SK-N-SH (cell line): ENCODE measurements at regions not wholly inside any gene's neighbourhood (a gene's known extent, or its start where the extent isn't known, plus 50 kb on each side); places are given as distances from the start of the nearest gene placed in this dataset.
"Not testable (repeated sequence)": the region's sequence is repeated elsewhere in the genome, so short reads cannot be mapped to it uniquely, and the experiment has no call there.

Experiments
- CTCF ChIA-PET: fragments of 300-600, 350-600 bp; formaldehyde crosslinking; extraction: SDS; loops from one replicate; lab custom pipeline; 2021; lab: Yijun Ruan, JAX
- POLR2A ChIA-PET: fragments of 350-600 bp; sonication (Branson Sonifier 250); formaldehyde crosslinking; extraction: SDS; loops from one replicate; lab custom pipeline; 2020; ENCODE audit warnings: antibody characterized with exemption, inconsistent platforms; lab: Yijun Ruan, JAX
- DNase-seq: peaks from one replicate; pipeline ENCODE4 v3.0.0; 2012
- H2AFZ ChIP-seq: fragments of 200-600 bp; sonication (generic); 2 replicates; pipeline ENCODE4 v1.8.1; 2016; ENCODE audit warnings: antibody characterized with exemption, mild to moderate bottlenecking, low read depth
- H3F3A ChIP-seq: fragments of 200-600 bp; sonication (generic); replicated peaks from 2 replicates; pipeline ENCODE3; 2016; ENCODE audit warnings: antibody characterized with exemption, mild to moderate bottlenecking; ENCODE audit not compliant: insufficient read depth
- H3K27ac ChIP-seq, 2 experiments: fragments of 200-500 bp in 1 of 2; fragments of 200-600 bp in 1 of 2; sonication (Bioruptor generic) in 1 of 2; sonication (generic), shearing (Covaris generic) in 1 of 2; 2 replicates each; pipeline versions ENCODE4 v1.5.1 to v1.6.1; 2014 to 2016; ENCODE audit warnings: low read depth in 2 of 2, inconsistent platforms in 1 of 2, low read length in 1 of 2, mild to moderate bottlenecking in 1 of 2, mixed read lengths in 1 of 2
- H3K27me3 ChIP-seq: fragments of 200-600 bp; sonication (generic), shearing (Covaris generic); 2 replicates; pipeline ENCODE4 v1.6.1; 2016; ENCODE audit warnings: mixed run types; ENCODE audit not compliant: insufficient read depth
- H3K36me3 ChIP-seq, 2 experiments: fragments of 200-500 bp in 1 of 2; fragments of 200-600 bp in 1 of 2; sonication (Bioruptor generic) in 1 of 2; sonication (generic) in 1 of 2; replicated peaks in 1 of 2; 2 replicates each; pipeline versions ENCODE3 to v1.5.1; 2014 to 2016; ENCODE audit warnings: low read length in 1 of 2, mild to moderate bottlenecking in 1 of 2; ENCODE audit not compliant: insufficient read depth in 2 of 2, control insufficient read depth in 1 of 2
- H3K4me1 ChIP-seq, 2 experiments: fragments of 200-500 bp in 1 of 2; fragments of 200-600 bp in 1 of 2; sonication (Bioruptor generic) in 1 of 2; sonication (generic), shearing (Covaris generic) in 1 of 2; 2 replicates each; pipeline versions ENCODE4 v1.5.1 to v1.6.1; 2014 to 2016; ENCODE audit warnings: low read depth in 1 of 2, low read length in 1 of 2, mixed run types in 1 of 2; ENCODE audit not compliant: insufficient read depth in 2 of 2, control insufficient read depth in 1 of 2
- H3K4me2 ChIP-seq: fragments of 200-600 bp; sonication (generic), shearing (Covaris generic); 2 replicates; pipeline ENCODE4 v1.6.1; 2017; ENCODE audit warnings: mixed run types
- H3K4me3 ChIP-seq, 2 experiments: fragments of 200-500 bp in 1 of 2; fragments of 200-600 bp in 1 of 2; sonication (Bioruptor generic) in 1 of 2; sonication (generic), shearing (Covaris generic) in 1 of 2; 2 replicates each; pipeline versions ENCODE4 v1.5.1 to v1.8.1; 2014 to 2016; ENCODE audit warnings: low read depth in 2 of 2, inconsistent platforms in 1 of 2, low read length in 1 of 2, mild to moderate bottlenecking in 1 of 2, mixed read lengths in 1 of 2, moderate library complexity in 1 of 2
- H3K79me2 ChIP-seq: fragments of 200-600 bp; sonication (generic); 2 replicates; pipeline ENCODE4 v1.8.1; 2017; ENCODE audit warnings: mild to moderate bottlenecking; ENCODE audit not compliant: insufficient read depth
- H3K9ac ChIP-seq: fragments of 200-600 bp; sonication (generic); 2 replicates; pipeline ENCODE4 v1.6.1; 2017; ENCODE audit warnings: mixed run types
- H3K9me2 ChIP-seq: fragments of 200-600 bp; sonication (generic); 2 replicates; pipeline ENCODE4 v1.6.1; 2017; ENCODE audit warnings: mixed run types
- H3K9me3 ChIP-seq: fragments of 200-600 bp; sonication (generic); 2 replicates; pipeline ENCODE4 v1.6.1; 2017; ENCODE audit warnings: mixed run types, mild to moderate bottlenecking, moderate library complexity
- H4K20me1 ChIP-seq: fragments of 200-600 bp; sonication (generic); 2 replicates; pipeline ENCODE4 v1.6.1; 2017; ENCODE audit warnings: mild to moderate bottlenecking, mixed run types; ENCODE audit not compliant: insufficient read depth
- PBX3 ChIP-seq: IDR thresholded peaks from 2 replicates; pipeline ENCODE4; 2012
- RAD21 ChIP-seq: IDR thresholded peaks from 2 replicates; pipeline ENCODE4 v1.6.1; 2012; ENCODE audit warnings: mild to moderate bottlenecking, low read length
- RCOR1 ChIP-seq: fragments of 150-350 bp; IDR thresholded peaks from 2 replicates; pipeline ENCODE4 v1.6.1; 2017; ENCODE audit warnings: antibody characterized with exemption, low read length
- REST ChIP-seq: IDR thresholded peaks from 2 replicates; pipeline ENCODE4 v1.6.1; 2012; ENCODE audit warnings: mild to moderate bottlenecking, low read depth, low read length, moderate library complexity
- RXRA ChIP-seq: IDR thresholded peaks from 2 replicates; pipeline ENCODE4 v1.4.0; 2012; ENCODE audit warnings: low read depth, mild to moderate bottlenecking, borderline replicate concordance
- TAF1 ChIP-seq: IDR thresholded peaks from 2 replicates; pipeline ENCODE4 v1.6.1; 2012; ENCODE audit warnings: low read depth, mild to moderate bottlenecking, low read length, moderate library complexity, borderline replicate concordance
- WGBS: methylation state at CpG from one replicate; pipeline ENCODE4 v1.1.6; 2017; ENCODE audit warnings: low lambda C conversion rate; 5-methylcytosine and 5-hydroxymethylcytosine counted together

GRCh38 chr10:27355918-27356573 is 115.4 kb upstream of the ACBD5 start:
- CTCF ChIA-PET: interaction anchor here (0.6 to 1.3 kb wide), 3 partner anchors 32 to 658 kb away, joined by 3 to 4 read pairs (median 3); partner anchors contain the start of gene PDSS1
- H3K4me3 ChIP-seq: no peak overlapping the region
- H3K9me2 ChIP-seq: no peaks in the 10 kb centered on the region
- no peaks in the 10 kb centered on the region; a peak in 1 of 4 replicates for H3K4me1 ChIP-seq
- no peaks in the 10 kb centered on the region for H3K9me3 ChIP-seq
- no peak for TF ChIP-seq PBX3
- TF ChIP-seq RAD21: peak; percentile 60
- DNase-seq: no peak
- H3F3A ChIP-seq: no peaks in the 10 kb centered on the region
- H3K27me3 ChIP-seq: no peaks in the 10 kb centered on the region; the same call in 1 of the 2 replicates
- 76% methylated on average over 7 of the region's 7 CpGs for WGBS
- no peaks in the 10 kb centered on the region for H4K20me1 ChIP-seq
- H3K79me2 ChIP-seq: no peaks in the 10 kb centered on the region
- H3K36me3 ChIP-seq: no peaks in the 10 kb centered on the region
- POLR2A ChIA-PET: no interaction called here
- H3K9ac ChIP-seq: no peak overlapping the region
- no peak overlapping the region for H3K27ac ChIP-seq
- no peak overlapping the region for H3K4me2 ChIP-seq
- no peak overlapping the region for H2AFZ ChIP-seq

- H3K27me3 ChIP-seq, H3K4me2 ChIP-seq, H3K9ac ChIP-seq, DNase-seq, H3K27ac ChIP-seq, H3K79me2 ChIP-seq, H3K9me2 ChIP-seq, H3K4me1 ChIP-seq, H3K36me3 ChIP-seq, H3K9me3 ChIP-seq, H3K4me3 ChIP-seq, H3F3A ChIP-seq, H2AFZ ChIP-seq, H4K20me1 ChIP-seq, POLR2A ChIA-PET, CTCF ChIA-PET: not testable (repeated sequence)
- 61% methylated on average over 10 of the region's 11 CpGs for WGBS
Observed at GRCh38 chr10:27354643-27355270, 114.2 kb upstream of the ACBD5 start.

- WGBS: 61% methylated on average over 5 of the region's 5 CpGs
- H3K27ac ChIP-seq, H3K9me3 ChIP-seq, H3K79me2 ChIP-seq, H3K27me3 ChIP-seq, CTCF ChIA-PET, H3F3A ChIP-seq, H2AFZ ChIP-seq, H4K20me1 ChIP-seq, H3K9me2 ChIP-seq, H3K4me3 ChIP-seq, H3K36me3 ChIP-seq, POLR2A ChIA-PET, DNase-seq, H3K4me2 ChIP-seq, H3K9ac ChIP-seq, H3K4me1 ChIP-seq: not testable (repeated sequence)
Observed at GRCh38 chr10:27354100-27354499, 113.5 kb upstream of the ACBD5 start.

- Histone ChIP-seq H3K4me2 (no peak overlapping the region), H3K9me3 (no peaks in the 10 kb centered on the region), H4K20me1 (no peaks in the 10 kb centered on the region), H3K36me3 (no peaks in the 10 kb centered on the region)
- 76% methylated on average over 20 of the region's 20 CpGs for WGBS
- TF ChIP-seq RCOR1 (no peak), TAF1 (no peak), RXRA (no peak), REST (no peak)
- TF ChIP-seq, all 33 proteins: peak for 0
- H3K79me2 ChIP-seq: no peaks in the 10 kb centered on the region
- no peak overlapping the region for H3K9ac ChIP-seq
- H3K27ac ChIP-seq: no peak overlapping the region
- no peaks in the 10 kb centered on the region for H3F3A ChIP-seq
- ChIA-PET POLR2A (no interaction called here), CTCF (interaction anchor here (1.1 to 1.2 kb wide), 2 partner anchors 10 to 26 kb away, joined by 3 to 5 read pairs; no protein-coding TSS in a partner anchor)
- no peaks in the 10 kb centered on the region; the same call in 1 of the 2 replicates for H3K27me3 ChIP-seq
- DNase-seq: peak; percentile 29
- peaks cover 0 to 2% of the 10 kb centered on the region in 2 experiments; a peak in 1 of 4 replicates for H3K4me1 ChIP-seq
- no peak overlapping the region for H3K4me3 ChIP-seq
- H3K9me2 ChIP-seq: no peaks in the 10 kb centered on the region
- no peak overlapping the region for H2AFZ ChIP-seq
Observed at GRCh38 chr10:27349987-27350386, 109.4 kb upstream of the ACBD5 start.
